ENCODE measurements at regions not wholly inside any gene's neighbourhood (a gene's known extent, or its start where the extent isn't known, plus 50 kb on each side); places are given as distances from the start of the nearest gene placed in this dataset.

- Histone ChIP-seq H3K27ac (no peak overlapping the region), H3K4me2 (ENCODE audit: unreplicated experiment) (no peak overlapping the region), H3K79me2 (ENCODE audit: insufficient read depth) (no peaks in the 10 kb centered on the region), H3K36me3 (ENCODE audit: low read depth) (no peaks in the 10 kb centered on the region), H3K4me3 (no peak overlapping the region), H3K9ac (no peak overlapping the region), H3K4me1 (ENCODE audit: insufficient read depth) (peaks cover 15% of the 10 kb centered on the region), H3F3A (ENCODE audit: insufficient read depth) (no peaks in the 10 kb centered on the region), H4K20me1 (ENCODE audit: insufficient read depth) (no peaks in the 10 kb centered on the region), H3K9me2 (ENCODE audit: insufficient read depth) (no peaks in the 10 kb centered on the region), H3K9me3 (ENCODE audit: low read depth) (no peaks in the 10 kb centered on the region), H3K27me3 (replicated peaks; ENCODE audit: insufficient read depth) (no peaks in the 10 kb centered on the region), H2AFZ (no peak overlapping the region)
- in situ Hi-C loops (cut with MboI), result no loop called here
- 94 to 100% methylated on average over 1 of the region's 1 CpG for WGBS, 2 experiments (ENCODE audit: low coverage in 1 of 2, low lambda C conversion rate in 2 of 2, missing lambda C conversion rate in 2 of 2)
- TF ChIP-seq EZH2 (IDR thresholded peaks at IDR 0.05; ENCODE audit: insufficient read depth, poor library complexity, severe bottlenecking) (no peak), EZH2phosphoT487 (IDR thresholded peaks at IDR 0.05; ENCODE audit: insufficient read depth, low read depth) (no peak)
- no peak for DNase-seq
These were observed 78.1 kb upstream of the TNIP3 start for GRCh38 chr4:121242188-121242750.

GRCh38 chr4:121239951-121240350 is 75.8 kb upstream of the TNIP3 start:
- Histone ChIP-seq H3K4me1 (ENCODE audit: insufficient read depth) (peaks cover 15% of the 10 kb centered on the region), H3K9me2 (ENCODE audit: insufficient read depth) (no peaks in the 10 kb centered on the region), H3F3A (ENCODE audit: insufficient read depth) (no peaks in the 10 kb centered on the region), H3K4me2 (ENCODE audit: unreplicated experiment) (no peak overlapping the region), H3K9ac (no peak overlapping the region), H3K27me3 (replicated peaks; ENCODE audit: insufficient read depth) (no peaks in the 10 kb centered on the region), H4K20me1 (ENCODE audit: insufficient read depth) (no peaks in the 10 kb centered on the region), H2AFZ (no peak overlapping the region), H3K9me3 (ENCODE audit: low read depth) (no peaks in the 10 kb centered on the region), H3K27ac (no peak overlapping the region), H3K36me3 (ENCODE audit: low read depth) (no peaks in the 10 kb centered on the region), H3K4me3 (no peak overlapping the region), H3K79me2 (ENCODE audit: insufficient read depth) (no peaks in the 10 kb centered on the region)
- DNase-seq, result peak; percentile 35
- TF ChIP-seq EZH2 (IDR thresholded peaks at IDR 0.05; ENCODE audit: insufficient read depth, poor library complexity, severe bottlenecking) (no peak), EZH2phosphoT487 (IDR thresholded peaks at IDR 0.05; ENCODE audit: insufficient read depth, low read depth) (no peak)
- in situ Hi-C loops (cut with MboI), result no loop called here
- 39 to 41% methylated on average over 2 of the region's 2 CpGs for WGBS, 2 experiments (ENCODE audit: low coverage in 1 of 2, low lambda C conversion rate in 2 of 2, missing lambda C conversion rate in 2 of 2)

- no peak for DNase-seq
- H3K4me3 ChIP-seq, result no peak overlapping the region
- H3K9ac ChIP-seq, result no peak overlapping the region
- 91 to 94% methylated on average over 19 to 26 of the region's 26 CpGs for WGBS, 2 experiments (ENCODE audit: low coverage in 1 of 2, low lambda C conversion rate in 2 of 2, missing lambda C conversion rate in 2 of 2)
- H3K27ac ChIP-seq, result no peak overlapping the region
- no peaks in the 10 kb centered on the region for H4K20me1 ChIP-seq (ENCODE audit: insufficient read depth)
- no peaks in the 10 kb centered on the region for H3K9me2 ChIP-seq (ENCODE audit: insufficient read depth)
- no peak overlapping the region for H3K4me2 ChIP-seq (ENCODE audit: unreplicated experiment)
- H3F3A ChIP-seq (ENCODE audit: insufficient read depth), result no peaks in the 10 kb centered on the region
- no peaks in the 10 kb centered on the region for H3K27me3 ChIP-seq (replicated peaks; ENCODE audit: insufficient read depth)
- H3K4me1 ChIP-seq (ENCODE audit: insufficient read depth), result peaks cover 15% of the 10 kb centered on the region
- in situ Hi-C loops (cut with MboI), result no loop called here
- no peak overlapping the region for H2AFZ ChIP-seq
- H3K36me3 ChIP-seq (ENCODE audit: low read depth), result no peaks in the 10 kb centered on the region
- H3K9me3 ChIP-seq (ENCODE audit: low read depth), result no peaks in the 10 kb centered on the region
- no peak for TF ChIP-seq EZH2phosphoT487 (IDR thresholded peaks at IDR 0.05; ENCODE audit: insufficient read depth, low read depth)
- TF ChIP-seq EZH2 (IDR thresholded peaks at IDR 0.05; ENCODE audit: insufficient read depth, poor library complexity, severe bottlenecking), result no peak
- no peaks in the 10 kb centered on the region for H3K79me2 ChIP-seq (ENCODE audit: insufficient read depth)
These were observed 74.3 kb upstream of the TNIP3 start for GRCh38 chr4:121238461-121238860.

- H3K4me1 ChIP-seq (ENCODE audit: insufficient read depth), result peaks cover 7% of the 10 kb centered on the region; the same call in 1 of the 2 replicates
- H2AFZ ChIP-seq, result no peak overlapping the region
- no peaks in the 10 kb centered on the region for H3K36me3 ChIP-seq (ENCODE audit: low read depth)
- DNase-seq, result no peak
- H3K9me2 ChIP-seq (ENCODE audit: insufficient read depth), result no peaks in the 10 kb centered on the region
- no peak overlapping the region for H3K27ac ChIP-seq
- H4K20me1 ChIP-seq (ENCODE audit: insufficient read depth), result no peaks in the 10 kb centered on the region
- H3K9ac ChIP-seq, result no peak overlapping the region
- H3K79me2 ChIP-seq (ENCODE audit: insufficient read depth), result no peaks in the 10 kb centered on the region
- no peak overlapping the region for H3K4me2 ChIP-seq (ENCODE audit: unreplicated experiment)
- in situ Hi-C loops (cut with MboI), result no loop called here
- no peaks in the 10 kb centered on the region for H3K27me3 ChIP-seq (replicated peaks; ENCODE audit: insufficient read depth)
- TF ChIP-seq EZH2phosphoT487 (IDR thresholded peaks at IDR 0.05; ENCODE audit: insufficient read depth, low read depth), result no peak
- TF ChIP-seq EZH2 (IDR thresholded peaks at IDR 0.05; ENCODE audit: insufficient read depth, poor library complexity, severe bottlenecking), result no peak
- H3K9me3 ChIP-seq (ENCODE audit: low read depth), result no peaks in the 10 kb centered on the region
- no peak overlapping the region for H3K4me3 ChIP-seq
- no peaks in the 10 kb centered on the region for H3F3A ChIP-seq (ENCODE audit: insufficient read depth)
- WGBS, 2 experiments (ENCODE audit: low coverage in 1 of 2, low lambda C conversion rate in 2 of 2, missing lambda C conversion rate in 2 of 2), result 35 to 40% methylated on average over 2 of the region's 2 CpGs
These were observed 72.9 kb upstream of the TNIP3 start for GRCh38 chr4:121237069-121237399.

Measured in GM23248 (cell line).